ENCODE measurements at regions not wholly inside any gene's neighbourhood (a gene's known extent, or its start where the extent isn't known, plus 50 kb on each side); places are given as distances from the start of the nearest gene placed in this dataset.

DNA sequence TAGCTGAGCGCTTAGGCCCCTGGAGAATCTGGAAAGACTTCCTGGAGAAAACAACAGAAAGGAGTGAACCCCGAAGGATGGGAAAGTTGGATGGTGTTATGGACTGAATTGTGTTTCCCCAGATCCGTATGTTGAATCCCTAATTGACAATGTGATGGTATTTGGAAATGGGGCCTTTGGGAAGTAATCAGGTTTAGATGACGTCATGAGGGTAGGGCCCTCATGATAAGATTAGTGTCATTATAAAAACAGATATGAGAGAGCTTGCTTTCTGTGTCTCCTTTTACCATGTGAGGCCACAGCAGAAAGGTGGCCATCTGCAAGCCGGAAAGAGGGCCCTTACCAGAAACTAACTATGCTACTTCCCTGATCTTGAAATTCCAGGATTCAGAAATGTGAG lies 159.5 kb downstream of the QDPR start:
- no peak for DNase-seq (ENCODE audit: low read depth)
- no peak overlapping the region for H3K4me3 ChIP-seq (replicated peaks; ENCODE audit: low read depth, low read length)
- TF ChIP-seq, protein P1, sequence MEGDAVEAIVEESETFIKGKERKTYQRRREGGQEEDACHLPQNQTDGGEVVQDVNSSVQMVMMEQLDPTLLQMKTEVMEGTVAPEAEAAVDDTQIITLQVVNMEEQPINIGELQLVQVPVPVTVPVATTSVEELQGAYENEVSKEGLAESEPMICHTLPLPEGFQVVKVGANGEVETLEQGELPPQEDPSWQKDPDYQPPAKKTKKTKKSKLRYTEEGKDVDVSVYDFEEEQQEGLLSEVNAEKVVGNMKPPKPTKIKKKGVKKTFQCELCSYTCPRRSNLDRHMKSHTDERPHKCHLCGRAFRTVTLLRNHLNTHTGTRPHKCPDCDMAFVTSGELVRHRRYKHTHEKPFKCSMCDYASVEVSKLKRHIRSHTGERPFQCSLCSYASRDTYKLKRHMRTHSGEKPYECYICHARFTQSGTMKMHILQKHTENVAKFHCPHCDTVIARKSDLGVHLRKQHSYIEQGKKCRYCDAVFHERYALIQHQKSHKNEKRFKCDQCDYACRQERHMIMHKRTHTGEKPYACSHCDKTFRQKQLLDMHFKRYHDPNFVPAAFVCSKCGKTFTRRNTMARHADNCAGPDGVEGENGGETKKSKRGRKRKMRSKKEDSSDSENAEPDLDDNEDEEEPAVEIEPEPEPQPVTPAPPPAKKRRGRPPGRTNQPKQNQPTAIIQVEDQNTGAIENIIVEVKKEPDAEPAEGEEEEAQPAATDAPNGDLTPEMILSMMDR (IDR thresholded peaks at IDR 0.05; ENCODE audit: low read length, missing control alignments), result no peak

DNA sequence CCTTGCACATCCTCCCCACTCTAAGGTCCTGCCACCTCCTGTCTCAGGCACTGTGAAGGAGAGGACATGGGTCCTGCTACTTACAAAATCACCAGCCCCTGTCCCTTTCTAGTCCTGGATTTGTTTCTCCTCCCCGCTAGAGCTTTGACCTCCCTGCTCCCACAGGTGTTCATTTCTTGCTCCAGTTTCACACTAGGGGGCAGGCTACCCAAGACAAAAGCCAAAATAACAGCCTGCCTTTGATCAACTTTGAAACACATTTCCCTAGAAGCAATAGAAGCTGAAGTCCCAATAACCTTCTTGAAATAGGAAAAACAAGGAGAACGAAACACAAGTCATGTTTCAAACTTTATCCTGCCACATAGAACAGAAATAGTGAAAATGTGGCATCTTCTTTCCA lies 164.4 kb downstream of the QDPR start:
- no peak overlapping the region for H3K4me3 ChIP-seq (replicated peaks; ENCODE audit: low read depth, low read length)
- DNase-seq (ENCODE audit: low read depth), result peak; percentile 52
- TF ChIP-seq, protein P1 (IDR thresholded peaks at IDR 0.05; ENCODE audit: low read length, missing control alignments), result peak; percentile 73

DNA sequence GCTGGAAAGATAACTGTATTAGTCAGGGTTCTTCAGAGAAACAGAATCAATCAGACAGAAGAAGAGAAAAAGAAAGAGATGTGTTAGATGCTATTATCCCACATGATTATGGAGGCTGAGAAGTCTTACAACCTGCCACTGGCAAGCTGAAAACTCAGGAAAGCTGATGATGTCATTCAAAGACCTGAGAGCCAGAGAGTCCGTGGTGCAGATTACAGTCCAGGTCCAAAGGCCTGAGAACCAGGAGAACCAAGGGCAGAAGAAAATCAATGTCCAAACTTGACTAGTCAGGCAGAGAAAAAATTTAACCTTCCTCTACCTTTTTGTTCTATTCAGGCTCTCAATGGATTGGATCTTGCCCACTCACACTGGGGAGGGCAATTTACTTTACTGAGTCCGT lies 172.5 kb downstream of the QDPR start:
- DNase-seq (ENCODE audit: low read depth), result no peak
- no peak overlapping the region for H3K4me3 ChIP-seq (replicated peaks; ENCODE audit: low read depth, low read length)
- TF ChIP-seq, protein P1 (IDR thresholded peaks at IDR 0.05; ENCODE audit: low read length, missing control alignments), result no peak

DNA sequence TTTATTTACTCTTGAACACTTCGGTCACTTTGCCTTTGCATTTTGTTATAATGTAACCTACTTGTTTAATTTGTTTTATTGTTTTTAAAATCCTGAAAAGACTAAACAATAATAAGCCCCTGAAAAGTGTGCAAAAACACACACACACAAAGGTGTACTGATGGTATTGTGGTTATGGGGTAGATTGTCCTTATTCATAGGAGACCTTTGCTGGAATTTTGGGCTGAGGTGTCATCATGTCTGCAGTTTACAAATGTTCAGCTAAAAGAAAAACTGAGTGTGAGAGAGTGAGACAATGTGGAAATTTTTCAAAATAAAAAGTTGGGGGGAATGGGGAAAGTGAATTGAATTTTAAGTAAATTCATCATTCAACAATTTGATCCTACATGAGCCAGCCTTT lies 174.9 kb downstream of the QDPR start:
- TF ChIP-seq, protein P1 (IDR thresholded peaks at IDR 0.05; ENCODE audit: low read length, missing control alignments), result no peak
- DNase-seq (ENCODE audit: low read depth), result no peak
- no peak overlapping the region for H3K4me3 ChIP-seq (replicated peaks; ENCODE audit: low read depth, low read length)

DNA sequence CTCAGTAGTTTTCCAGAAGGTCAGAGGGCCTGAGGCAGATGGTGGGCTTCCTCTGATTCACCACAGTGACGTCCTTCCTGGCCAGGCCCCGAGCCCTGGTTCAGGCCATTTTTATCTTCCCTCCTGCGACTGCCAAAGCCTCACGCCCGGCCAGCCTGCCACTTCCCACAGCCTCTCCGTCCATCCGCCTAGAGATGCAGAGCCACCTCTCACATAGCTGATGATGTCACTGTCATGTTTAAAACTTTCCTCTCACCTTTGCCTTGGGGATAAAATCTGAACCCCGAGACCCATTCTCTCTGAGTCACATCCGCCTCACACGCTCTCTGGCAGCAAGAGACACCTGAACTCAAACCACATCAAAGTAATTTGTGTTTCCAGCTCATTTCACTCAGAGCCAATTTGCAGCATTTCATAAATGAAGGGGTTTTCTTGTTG lies 175.3 kb downstream of the QDPR start:
- peak; percentile 53 for DNase-seq (ENCODE audit: low read depth)
- H3K4me3 ChIP-seq (replicated peaks; ENCODE audit: low read depth, low read length), result no peak overlapping the region
- TF ChIP-seq, protein P1 (IDR thresholded peaks at IDR 0.05; ENCODE audit: low read length, missing control alignments), result no peak

DNA sequence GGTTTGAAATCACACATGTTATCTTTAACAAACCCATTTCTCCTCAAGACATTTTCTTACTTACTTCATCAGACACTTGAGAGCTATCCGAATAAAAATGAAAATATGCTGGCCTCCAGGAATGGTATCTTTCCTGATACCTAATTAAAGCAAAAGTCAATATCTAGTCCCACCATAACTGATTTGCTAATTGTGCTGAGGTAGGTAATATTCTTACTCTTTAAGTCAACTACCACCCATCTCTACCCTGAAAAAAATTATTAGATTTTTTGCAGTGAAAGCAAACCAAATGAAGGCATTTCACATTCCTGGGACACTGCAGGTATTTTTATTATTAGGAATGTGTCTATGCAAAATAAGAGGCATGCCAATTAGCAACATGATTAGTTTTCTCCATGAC lies 175.8 kb downstream of the QDPR start:
- H3K4me3 ChIP-seq (replicated peaks; ENCODE audit: low read depth, low read length), result no peak overlapping the region
- TF ChIP-seq, protein P1 (IDR thresholded peaks at IDR 0.05; ENCODE audit: low read length, missing control alignments), result no peak
- no peak for DNase-seq (ENCODE audit: low read depth)

DNA sequence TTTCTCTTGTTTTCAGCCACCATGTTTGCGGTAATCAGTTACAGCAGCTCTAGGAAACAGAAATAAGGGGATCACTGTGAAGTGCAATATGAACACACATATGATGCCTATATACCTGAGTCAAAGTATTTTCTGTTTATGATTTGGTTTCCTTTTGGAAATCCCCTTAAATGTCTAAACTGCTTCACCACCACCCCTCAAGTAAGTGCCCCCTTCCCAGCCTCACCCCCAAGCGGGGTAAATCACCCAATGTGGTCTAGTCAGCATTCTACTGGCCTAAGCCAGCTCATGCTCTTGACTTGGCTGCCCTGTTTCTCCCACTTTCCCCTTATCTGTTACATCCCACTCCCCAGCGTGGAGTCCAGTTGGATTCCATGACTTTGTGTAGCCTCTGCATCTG lies 176.5 kb downstream of the QDPR start:
- TF ChIP-seq, protein P1 (IDR thresholded peaks at IDR 0.05; ENCODE audit: low read length, missing control alignments), result no peak

More for the DNA sequence above, 176.5 kb downstream of the QDPR start:
- DNase-seq (ENCODE audit: low read depth), result no peak
- no peak overlapping the region for H3K4me3 ChIP-seq (replicated peaks; ENCODE audit: low read depth, low read length)

Data from fibroblast of pulmonary artery (primary cell).